ENCODE measurements at regions not wholly inside any gene's neighbourhood (a gene's known extent, or its start where the extent isn't known, plus 50 kb on each side); places are given as distances from the start of the nearest gene placed in this dataset.

- TF ChIP-seq POLR2A (IDR thresholded peaks at IDR 0.05) = no peak
- TF ChIP-seq CTCF (IDR thresholded peaks at IDR 0.05) = no peak
- no peak for TF ChIP-seq POLR2AphosphoS5 (IDR thresholded peaks at IDR 0.05; ENCODE audit: insufficient read depth in 1 of 2, low read depth in 1 of 2)
- Histone ChIP-seq H3K36me3 (no peaks in the 10 kb centered on the region), H3K4me3 (no peak overlapping the region), H3K9me3 (no peaks in the 10 kb centered on the region), H3K27ac (no peak overlapping the region), H3K27me3 (no peaks in the 10 kb centered on the region), H3K4me1 (no peaks in the 10 kb centered on the region)
- intact Hi-C loops (cut with DNase I) = no loop called here
- DNase-seq (ENCODE audit: extremely low spot score in 2 of 2) = no peak
Observed at GRCh38 chr3:72022027-72022426, 237.1 kb upstream of the PROK2 start.

GRCh38 chr3:72021531-72021930 lies 236.6 kb upstream of the PROK2 start:
- H3K27me3 ChIP-seq = no peaks in the 10 kb centered on the region
- no peak for TF ChIP-seq POLR2AphosphoS5 (IDR thresholded peaks at IDR 0.05; ENCODE audit: insufficient read depth in 1 of 2, low read depth in 1 of 2)
- no peak for TF ChIP-seq CTCF (IDR thresholded peaks at IDR 0.05)
- no peak for TF ChIP-seq POLR2A (IDR thresholded peaks at IDR 0.05)
- H3K27ac ChIP-seq = no peak overlapping the region
- no peak overlapping the region for H3K4me3 ChIP-seq
- no peaks in the 10 kb centered on the region for H3K36me3 ChIP-seq
- no peak for DNase-seq (ENCODE audit: extremely low spot score in 2 of 2)
- no peaks in the 10 kb centered on the region for H3K4me1 ChIP-seq
- no peaks in the 10 kb centered on the region for H3K9me3 ChIP-seq
- intact Hi-C loops (cut with DNase I) = no loop called here

DNA sequence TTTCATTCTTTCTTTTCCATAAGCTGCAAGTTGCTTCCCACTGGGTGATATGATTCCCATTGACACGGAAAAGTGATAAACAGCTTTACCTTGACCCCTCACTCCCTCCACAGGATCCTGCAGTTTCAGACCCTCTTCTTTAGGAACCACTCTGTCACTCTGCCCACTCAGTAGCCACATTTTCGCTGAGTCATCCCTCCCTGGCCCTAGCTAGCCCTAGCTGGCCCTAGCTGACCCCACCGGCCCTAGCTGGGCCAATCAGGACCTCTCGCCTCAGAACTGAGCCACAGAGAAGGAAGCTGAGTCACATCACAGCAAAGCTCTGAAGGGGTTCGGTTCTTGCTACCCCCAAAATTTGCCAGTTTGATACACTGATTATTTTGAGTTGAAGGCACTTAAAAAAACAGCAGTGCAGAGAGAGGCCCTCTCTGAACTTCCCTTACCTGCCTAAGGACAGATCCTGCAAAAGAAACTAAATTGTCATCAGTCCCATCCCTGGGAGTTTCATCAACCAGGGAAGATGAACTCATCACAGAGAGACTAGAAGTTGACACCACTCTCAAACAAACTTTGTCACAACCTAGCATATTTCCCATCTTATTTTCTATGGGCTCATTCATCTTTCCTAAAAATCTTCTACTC lies 233.5 kb upstream of the PROK2 start:
- H3K9me3 ChIP-seq = no peaks in the 10 kb centered on the region
- intact Hi-C loops (cut with DNase I) = no loop called here
- no peaks in the 10 kb centered on the region for H3K4me1 ChIP-seq
- DNase-seq (ENCODE audit: extremely low spot score in 2 of 2) = no peak
- no peaks in the 10 kb centered on the region for H3K27me3 ChIP-seq
- TF ChIP-seq POLR2AphosphoS5 (IDR thresholded peaks at IDR 0.05; ENCODE audit: insufficient read depth in 1 of 2, low read depth in 1 of 2) (no peak), POLR2A (IDR thresholded peaks at IDR 0.05) (no peak), CTCF (IDR thresholded peaks at IDR 0.05) (no peak)
- no peak overlapping the region for H3K27ac ChIP-seq
- H3K36me3 ChIP-seq = no peaks in the 10 kb centered on the region
- H3K4me3 ChIP-seq = no peak overlapping the region

- no peak for TF ChIP-seq CTCF (IDR thresholded peaks at IDR 0.05)
- TF ChIP-seq POLR2A (IDR thresholded peaks at IDR 0.05) = no peak
- no peak for TF ChIP-seq POLR2AphosphoS5 (IDR thresholded peaks at IDR 0.05; ENCODE audit: insufficient read depth in 1 of 2, low read depth in 1 of 2)
- Histone ChIP-seq H3K36me3 (no peaks in the 10 kb centered on the region), H3K9me3 (no peaks in the 10 kb centered on the region), H3K4me1 (no peaks in the 10 kb centered on the region), H3K27ac (no peak overlapping the region), H3K4me3 (no peak overlapping the region), H3K27me3 (no peaks in the 10 kb centered on the region)
- intact Hi-C loops (cut with DNase I) = no loop called here
- DNase-seq (ENCODE audit: extremely low spot score in 2 of 2) = no peak
Observed at GRCh38 chr3:72017935-72018334, 233.0 kb upstream of the PROK2 start.

GRCh38 chr3:72017311-72017710 lies 232.4 kb upstream of the PROK2 start:
- H3K27ac ChIP-seq = no peak overlapping the region
- DNase-seq (ENCODE audit: extremely low spot score in 2 of 2) = no peak
- TF ChIP-seq CTCF (IDR thresholded peaks at IDR 0.05) (no peak), POLR2AphosphoS5 (IDR thresholded peaks at IDR 0.05; ENCODE audit: insufficient read depth in 1 of 2, low read depth in 1 of 2) (no peak), POLR2A (IDR thresholded peaks at IDR 0.05) (no peak)
- H3K9me3 ChIP-seq = no peaks in the 10 kb centered on the region
- no peaks in the 10 kb centered on the region for H3K27me3 ChIP-seq
- H3K4me1 ChIP-seq = no peaks in the 10 kb centered on the region
- H3K4me3 ChIP-seq = no peak overlapping the region
- H3K36me3 ChIP-seq = no peaks in the 10 kb centered on the region
- intact Hi-C loops (cut with DNase I) = no loop called here

Measured in vagina (tissue), 2 donors.